K562 (cell line): ENCODE measurements at regions not wholly inside any gene's neighbourhood (a gene's known extent, or its start where the extent isn't known, plus 50 kb on each side); places are given as distances from the start of the nearest gene placed in this dataset.

Experiments used
- ARID4B ChIP-seq: sonication (generic); formaldehyde crosslinking; IDR thresholded peaks from 2 replicates; pipeline ENCODE4 v1.8.0; 2022; ENCODE audit warnings: mild to moderate bottlenecking, missing genetic modification reagents
- CEBPB ChIP-seq: fragments of 450-650 bp; IDR thresholded peaks from 2 replicates; pipeline ENCODE4 v1.6.1; 2016; ENCODE audit warnings: missing genetic modification characterization, missing compliant biosample characterization
- CREB3L1 ChIP-seq: fragments of 450-650 bp; IDR thresholded peaks from 2 replicates; pipeline ENCODE4 v1.6.1; 2014; ENCODE audit warnings: low read depth, mild to moderate bottlenecking, moderate library complexity, borderline replicate concordance
- CREM ChIP-seq: IDR thresholded peaks from 2 replicates; pipeline ENCODE4 v1.6.1; 2014; ENCODE audit warnings: antibody characterized with exemption, low read depth
- HMG20A ChIP-seq: fragments of 450-650 bp; formaldehyde crosslinking; conservative IDR thresholded peaks from 2 replicates; pipeline ENCODE4 v1.4.0; 2020; ENCODE audit warnings: mild to moderate bottlenecking, mixed read lengths
- NBN ChIP-seq: fragments of 450-650 bp; IDR thresholded peaks from 2 replicates; pipeline ENCODE4 v1.6.1; 2016; ENCODE audit warnings: low read depth, mild to moderate bottlenecking
- RBM39 ChIP-seq: fragments of 200-400 bp; formaldehyde crosslinking; optimal IDR thresholded peaks from 2 replicates; pipeline ENCODE3; 2018; ENCODE audit warnings: low read depth, low read length
- TAF9B ChIP-seq: fragments of 450-650 bp; IDR thresholded peaks from 2 replicates; pipeline ENCODE4 v1.6.1; 2018; ENCODE audit warnings: mild to moderate bottlenecking; ENCODE audit not compliant: partially characterized antibody
- TBL1XR1 ChIP-seq, 2 experiments: IDR thresholded peaks; 2 replicates each; pipeline ENCODE4 v1.6.1; 2012; ENCODE audit warnings: improper control_type of control experiment in 2 of 2, low read length in 2 of 2, mild to moderate bottlenecking in 1 of 2
- ZBTB1 ChIP-seq: sonication (generic); formaldehyde crosslinking; IDR thresholded peaks from 2 replicates; pipeline ENCODE4 v1.8.1; 2023; ENCODE audit warnings: missing genetic modification reagents, low read depth, mild to moderate bottlenecking, borderline replicate concordance
- ZFP91 ChIP-seq: sonication (generic); formaldehyde crosslinking; IDR thresholded peaks from 2 replicates; pipeline ENCODE4 v1.8.0; 2022; ENCODE audit warnings: mild to moderate bottlenecking, missing genetic modification reagents
- ZNF444 ChIP-seq: fragments of 250-450 bp; sonication (Bioruptor Pico); IDR thresholded peaks from 2 replicates; pipeline ENCODE4 v1.4.0; 2020; ENCODE audit warnings: mild to moderate bottlenecking, moderate library complexity
- ZNF766 ChIP-seq: fragments of 200-800 bp; sonication (Bioruptor generic); conservative IDR thresholded peaks from 2 replicates; pipeline ENCODE4 v1.6.1; 2016; ENCODE audit warnings: missing genetic modification characterization, missing compliant biosample characterization

DNA sequence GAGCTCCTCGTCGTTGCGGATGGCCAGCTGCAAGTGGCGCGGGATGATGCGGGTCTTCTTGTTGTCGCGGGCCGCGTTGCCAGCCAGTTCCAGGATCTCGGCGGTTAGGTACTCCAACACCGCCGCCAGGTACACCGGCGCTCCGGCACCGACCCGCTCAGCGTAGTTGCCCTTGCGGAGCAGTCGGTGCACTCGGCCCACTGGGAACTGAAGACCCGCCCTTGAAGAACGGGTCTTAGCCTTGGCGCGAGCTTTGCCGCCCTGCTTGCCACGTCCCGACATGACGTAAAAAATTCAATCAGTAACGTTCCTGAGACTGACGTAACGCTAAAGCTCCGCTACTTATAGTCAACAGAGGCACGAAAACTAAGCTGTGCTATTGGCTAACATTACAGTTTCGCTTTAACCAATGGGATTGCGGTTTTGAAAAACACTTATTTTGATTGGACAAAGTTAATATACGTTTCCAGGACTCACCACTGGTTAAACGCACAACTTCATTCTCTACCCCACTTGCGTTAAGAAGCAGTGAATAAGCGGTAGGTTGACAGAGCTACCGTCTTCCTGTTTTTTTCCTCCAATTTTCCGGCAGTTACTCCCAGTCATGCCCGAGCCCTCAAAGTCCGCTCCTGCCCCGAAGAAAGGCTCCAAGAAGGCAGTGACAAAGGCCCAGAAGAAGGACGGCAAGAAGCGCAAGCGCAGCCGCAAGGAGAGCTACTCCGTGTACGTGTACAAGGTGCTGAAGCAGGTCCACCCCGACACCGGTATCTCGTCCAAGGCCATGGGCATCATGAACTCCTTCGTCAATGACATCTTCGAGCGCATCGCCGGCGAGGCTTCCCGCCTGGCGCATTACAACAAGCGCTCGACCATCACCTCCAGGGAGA lies 73.9 kb downstream of the OR2B2 start (continued):
- TF ChIP-seq CREB3L1 (peak; percentile 100), TBL1XR1 (IDR thresholded peaks at IDR 0.05; ENCODE audit: low read length in 2 of 2) (peak in 1 of 2 experiments; percentile 93; a peak in 3 of 4 replicates), ZBTB1 (peak; percentile 85; the same call in 1 of the 2 replicates), CREM (peak; percentile 99), ZNF444 (CRISPR knock-in tag) (no peak), CEBPB (tag) (peak; percentile 91), ARID4B (peak; percentile 61), NBN (peak; percentile 92), TAF9B (peak; percentile 95), ZNF766 (CRISPR knock-in tag) (0 out of 2 replicates have a peak, but pooled peaks have one; percentile 69), RBM39 (peak; percentile 66), HMG20A (CRISPR knock-in tag) (0 out of 2 replicates have a peak, but pooled peaks have one; percentile 41), ZFP91 (CRISPR knock-in tag) (0 out of 2 replicates have a peak, but pooled peaks have one; percentile 27)
